Skin epidermis (tissue), 12 donors: ENCODE measurements at regions not wholly inside any gene's neighbourhood (a gene's known extent, or its start where the extent isn't known, plus 50 kb on each side); places are given as distances from the start of the nearest gene placed in this dataset.
"Not testable (repeated sequence)": the region's sequence is repeated elsewhere in the genome, so short reads cannot be mapped to it uniquely, and the experiment has no call there.

Source experiments
- H3K27ac ChIP-seq, 21 experiments: fragments of 200-600 bp; sonication (generic) in 11 of 21; one replicate each; pipeline ENCODE4 v1.5.0; 2020; ENCODE audit warnings: mild to moderate bottlenecking in 3 of 21, inconsistent platforms in 2 of 21, moderate library complexity in 2 of 21
- H3K4me3 ChIP-seq, 7 experiments: fragments of 200-600 bp; sonication (generic) in 2 of 7; one replicate each; pipeline ENCODE4 v1.5.0; 2020; ENCODE audit warnings: inconsistent platforms in 2 of 7, mild to moderate bottlenecking in 2 of 7, moderate library complexity in 1 of 7

GRCh38 chr1:222057162-222057561 is 315.3 kb upstream of the DUSP10 start:
- Histone ChIP-seq H3K4me3 (peak overlapping the region in 1 of 7 experiments; percentile 2), H3K27ac (no peak overlapping the region)

- Histone ChIP-seq H3K4me3 (no peak overlapping the region), H3K27ac (no peak overlapping the region)
Measured at GRCh38 chr1:222054416-222054815, 312.5 kb upstream of the DUSP10 start.

GRCh38 chr1:222053790-222054294 is 312.0 kb upstream of the DUSP10 start:
- no peak overlapping the region for H3K27ac ChIP-seq
- no peak overlapping the region for H3K4me3 ChIP-seq

- H3K27ac ChIP-seq, H3K4me3 ChIP-seq: not testable (repeated sequence)
Measured at GRCh38 chr1:222051311-222051710, 309.4 kb upstream of the DUSP10 start.

- H3K27ac ChIP-seq: peak overlapping the region in 1 of 21 experiments; percentile 10
- H3K4me3 ChIP-seq: not testable (repeated sequence)
Measured at GRCh38 chr1:222049661-222050060, 307.8 kb upstream of the DUSP10 start.

GRCh38 chr1:222049176-222049575 is 307.3 kb upstream of the DUSP10 start:
- Histone ChIP-seq H3K4me3 (no peak overlapping the region), H3K27ac (peak overlapping the region in 2 of 21 experiments; percentile 10 to 17)

- Histone ChIP-seq H3K27ac (peak overlapping the region in 7 of 21 experiments; percentile 18 to 62 (median 46)), H3K4me3 (no peak overlapping the region)
Measured at GRCh38 chr1:222048094-222048595, 306.3 kb upstream of the DUSP10 start.

GRCh38 chr1:222047366-222047765 is 305.5 kb upstream of the DUSP10 start:
- no peak overlapping the region for H3K4me3 ChIP-seq
- peak overlapping the region in 4 of 21 experiments; percentile 6 to 60 (median 41) for H3K27ac ChIP-seq

- Histone ChIP-seq H3K27ac (peak overlapping the region in 3 of 21 experiments; percentile 6 to 59 (median 21)), H3K4me3 (no peak overlapping the region)
Measured at GRCh38 chr1:222046684-222047263, 304.9 kb upstream of the DUSP10 start.

- no peak overlapping the region for H3K4me3 ChIP-seq
- H3K27ac ChIP-seq: peak overlapping the region in 3 of 21 experiments; percentile 21 to 79 (median 60)
Measured at GRCh38 chr1:222045786-222046185, 303.9 kb upstream of the DUSP10 start.

GRCh38 chr1:222045236-222045635 is 303.3 kb upstream of the DUSP10 start:
- Histone ChIP-seq H3K27ac (peak overlapping the region in 3 of 21 experiments; percentile 21 to 79 (median 60)), H3K4me3 (no peak overlapping the region)

GRCh38 chr1:222043444-222044292 is 301.8 kb upstream of the DUSP10 start:
- H3K27ac ChIP-seq: peak overlapping the region in 7 of 21 experiments; percentile 7 to 77 (median 53)
- no peak overlapping the region for H3K4me3 ChIP-seq

- Histone ChIP-seq H3K4me3 (no peak overlapping the region), H3K27ac (no peak overlapping the region)
Measured at GRCh38 chr1:222042120-222042519, 300.2 kb upstream of the DUSP10 start.

GRCh38 chr1:222040955-222041354 is 299.1 kb upstream of the DUSP10 start:
- Histone ChIP-seq H3K4me3 (no peak overlapping the region), H3K27ac (peak overlapping the region in 1 of 21 experiments; percentile 82)

- H3K27ac ChIP-seq: peak overlapping the region in 2 of 21 experiments; percentile 49 to 82
- no peak overlapping the region for H3K4me3 ChIP-seq
Measured at GRCh38 chr1:222040121-222040805, 298.4 kb upstream of the DUSP10 start.

GRCh38 chr1:222038971-222039370 is 297.1 kb upstream of the DUSP10 start:
- no peak overlapping the region for H3K4me3 ChIP-seq
- H3K27ac ChIP-seq: peak overlapping the region in 1 of 21 experiments; percentile 82

GRCh38 chr1:222037720-222038119 is 295.8 kb upstream of the DUSP10 start:
- Histone ChIP-seq H3K4me3 (no peak overlapping the region), H3K27ac (no peak overlapping the region)

- Histone ChIP-seq H3K4me3 (no peak overlapping the region), H3K27ac (no peak overlapping the region)
Measured at GRCh38 chr1:222034790-222035189, 292.9 kb upstream of the DUSP10 start.

GRCh38 chr1:222033450-222033849 is 291.6 kb upstream of the DUSP10 start:
- H3K27ac ChIP-seq: no peak overlapping the region
- H3K4me3 ChIP-seq: no peak overlapping the region

- no peak overlapping the region for H3K27ac ChIP-seq
- H3K4me3 ChIP-seq: no peak overlapping the region
Measured at GRCh38 chr1:222031318-222031717, 289.4 kb upstream of the DUSP10 start.
